H1 (cell line): ENCODE measurements at regions not wholly inside any gene's neighbourhood (a gene's known extent, or its start where the extent isn't known, plus 50 kb on each side); places are given as distances from the start of the nearest gene placed in this dataset.
A peak's percentile ranks its signal among the peaks of the same experiment; 100 is the strongest.
"Not testable (repeated sequence)": the region's sequence is repeated elsewhere in the genome, so short reads cannot be mapped to it uniquely, and the experiment has no call there.

ENCODE experiments used
- CTCF ChIA-PET: fragments of 300-600 bp; sonication (Branson Sonifier 250); formaldehyde crosslinking; loops from one replicate; lab custom pipeline; 2021; ENCODE audit not compliant: partially characterized antibody; lab: Charles Lee
- POLR2A ChIA-PET: fragments of 300-600 bp; sonication (Branson Sonifier 250); formaldehyde crosslinking; loops from one replicate; lab custom pipeline; 2021; ENCODE audit warnings: inconsistent platforms; ENCODE audit not compliant: partially characterized antibody; lab: Charles Lee
- DNase-seq, 2 experiments: peaks; one replicate each; pipeline versions ENCODE4 v3.0.0 to v3.0.0-alpha.2; 2010 to 2022; ENCODE audit warnings: low spot score in 2 of 2, low read depth in 1 of 2, mixed read lengths in 1 of 2
- FAIRE-seq: peaks from 2 replicates; lab custom pipeline; 2011; peaks lifted over from hg19 to GRCh38; lab: Jason Lieb, UNC
- H2AFZ ChIP-seq: 2 replicates; pipeline ENCODE4 v1.8.1; 2012; ENCODE audit warnings: low read length, inconsistent platforms
- H2AK5ac ChIP-seq: 2 replicates; pipeline ENCODE4 v1.6.1; 2013; ENCODE audit warnings: low read depth, low read length
- H2BK120ac ChIP-seq: replicated peaks from 2 replicates; pipeline ENCODE3; 2013; ENCODE audit warnings: low read depth, low read length, inconsistent platforms
- H2BK12ac ChIP-seq: 2 replicates; pipeline ENCODE4 v1.6.1; 2013; ENCODE audit warnings: low read depth, low read length
- H2BK15ac ChIP-seq: 2 replicates; pipeline ENCODE4 v1.6.1; 2013; ENCODE audit warnings: low read length
- H2BK20ac ChIP-seq: 2 replicates; pipeline ENCODE4 v1.6.1; 2013; ENCODE audit warnings: low read length
- H2BK5ac ChIP-seq: 2 replicates; pipeline ENCODE4 v1.6.1; 2013; ENCODE audit warnings: low read depth, low read length
- H3K14ac ChIP-seq: 2 replicates; pipeline ENCODE4 v1.6.1; 2013; ENCODE audit warnings: inconsistent platforms; ENCODE audit not compliant: insufficient read length
- H3K18ac ChIP-seq: 2 replicates; pipeline ENCODE4 v1.6.1; 2013; ENCODE audit warnings: low read length; ENCODE audit errors: extremely low read depth
- H3K23ac ChIP-seq: 2 replicates; pipeline ENCODE4 v1.6.1; 2013; ENCODE audit warnings: inconsistent platforms; ENCODE audit not compliant: insufficient read length
- H3K23me2 ChIP-seq: 2 replicates; pipeline ENCODE4 v1.6.1; 2013; ENCODE audit warnings: low read depth, low read length
- H3K27ac ChIP-seq: 2 replicates; pipeline ENCODE4 v1.6.1; 2011; ENCODE audit warnings: low read depth, low read length, inconsistent platforms
- H3K27me3 ChIP-seq, 4 experiments: replicated peaks in 1 of 4; 1 replicate in 1 of 4; 2 replicates in 3 of 4; pipeline versions ENCODE4 v1.6.1 to v1.8.1; 2011 to 2013; ENCODE audit warnings: low read length in 3 of 4, mild to moderate bottlenecking in 3 of 4, inconsistent platforms in 2 of 4, mixed read lengths in 2 of 4, moderate library complexity in 1 of 4; ENCODE audit not compliant: control insufficient read depth in 3 of 4, insufficient read depth in 3 of 4; ENCODE audit errors: extremely low read depth in 1 of 4
- H3K36me3 ChIP-seq, 4 experiments: 2 replicates each; pipeline versions ENCODE4 v1.6.1 to v1.8.1; 2011 to 2013; ENCODE audit warnings: mild to moderate bottlenecking in 4 of 4, low read length in 3 of 4, moderate library complexity in 2 of 4, control low read depth in 1 of 4, inconsistent platforms in 1 of 4; ENCODE audit not compliant: insufficient read depth in 4 of 4, control insufficient read depth in 2 of 4
- H3K4ac ChIP-seq: replicated peaks from 2 replicates; pipeline ENCODE3; 2013; ENCODE audit warnings: low read length, low read depth, mixed read lengths, inconsistent platforms; ENCODE audit not compliant: insufficient read length
- H3K4me1 ChIP-seq, 4 experiments: replicated peaks in 1 of 4; 1 replicate in 1 of 4; 2 replicates in 3 of 4; pipeline versions ENCODE4 v1.6.1 to v1.8.1; 2011 to 2013; ENCODE audit warnings: low read length in 3 of 4, inconsistent platforms in 2 of 4, mixed read lengths in 1 of 4; ENCODE audit not compliant: insufficient read depth in 4 of 4, control insufficient read depth in 3 of 4
- H3K4me2 ChIP-seq, 2 experiments: 2 replicates each; pipeline versions ENCODE4 v1.6.1 to v1.8.1; 2011 to 2013; ENCODE audit warnings: low read depth in 2 of 2, low read length in 2 of 2, control low read depth in 1 of 2, inconsistent platforms in 1 of 2, mild to moderate bottlenecking in 1 of 2; ENCODE audit not compliant: insufficient read depth in 1 of 2
- H3K4me3 ChIP-seq, 4 experiments: fragments of 200-600, 300-600 bp in 1 of 4; sonication (generic), shearing (Covaris generic), sonication (Bioruptor Twin) in 1 of 4; 2 replicates each; pipeline versions ENCODE4 v1.5.1 to v1.8.1; 2011 to 2016; ENCODE audit warnings: low read length in 4 of 4, low read depth in 3 of 4, control low read depth in 2 of 4, inconsistent platforms in 2 of 4, mild to moderate bottlenecking in 2 of 4, mixed read lengths in 1 of 4, moderate library complexity in 1 of 4; ENCODE audit not compliant: insufficient read depth in 2 of 4; ENCODE audit errors: extremely low read depth in 1 of 4
- H3K56ac ChIP-seq: replicated peaks from 2 replicates; pipeline ENCODE3; 2013; ENCODE audit warnings: low read depth, mild to moderate bottlenecking, mixed read lengths, low read length, inconsistent platforms; ENCODE audit not compliant: insufficient read length
- H3K79me1 ChIP-seq: 2 replicates; pipeline ENCODE4 v1.6.1; 2013; ENCODE audit warnings: low read depth, low read length, control low read depth
- H3K79me2 ChIP-seq, 2 experiments: 2 replicates each; pipeline versions ENCODE4 v1.6.1 to v1.8.1; 2012 to 2013; ENCODE audit warnings: low read length in 2 of 2, mild to moderate bottlenecking in 2 of 2, inconsistent platforms in 1 of 2; ENCODE audit not compliant: insufficient read depth in 2 of 2, control insufficient read depth in 1 of 2
- H3K9ac ChIP-seq, 4 experiments: replicated peaks in 1 of 4; 1 replicate in 1 of 4; 2 replicates in 3 of 4; pipeline versions ENCODE4 v1.6.1 to v1.8.1; 2011 to 2013; ENCODE audit warnings: low read depth in 3 of 4, low read length in 3 of 4, control low read depth in 2 of 4, mild to moderate bottlenecking in 2 of 4, moderate library complexity in 2 of 4, inconsistent platforms in 1 of 4; ENCODE audit errors: extremely low read depth in 1 of 4
- H3K9me3 ChIP-seq, 2 experiments: 2 replicates each; pipeline versions ENCODE4 v1.6.1 to v1.8.1; 2012 to 2013; ENCODE audit warnings: mild to moderate bottlenecking in 2 of 2, moderate library complexity in 2 of 2, control low read depth in 1 of 2, inconsistent platforms in 1 of 2, low read depth in 1 of 2, low read length in 1 of 2, mixed read lengths in 1 of 2; ENCODE audit not compliant: insufficient read depth in 2 of 2
- H4K20me1 ChIP-seq, 2 experiments: replicated peaks in 1 of 2; 2 replicates each; pipeline versions ENCODE3 to v1.8.1; 2011 to 2013; ENCODE audit warnings: inconsistent platforms in 2 of 2, low read length in 2 of 2, mild to moderate bottlenecking in 1 of 2; ENCODE audit not compliant: insufficient read depth in 2 of 2, control insufficient read depth in 1 of 2
- H4K5ac ChIP-seq: 2 replicates; pipeline ENCODE4 v1.6.1; 2013; ENCODE audit warnings: low read length, low read depth, mixed read lengths, inconsistent platforms; ENCODE audit not compliant: insufficient read length
- H4K8ac ChIP-seq: 2 replicates; pipeline ENCODE4 v1.8.0; 2013; ENCODE audit warnings: mild to moderate bottlenecking, moderate library complexity, low read length, inconsistent platforms; ENCODE audit not compliant: insufficient read depth; ENCODE audit errors: extremely low read depth
- H4K91ac ChIP-seq: replicated peaks from 2 replicates; pipeline ENCODE3; 2013; ENCODE audit warnings: low read length, mixed read lengths, inconsistent platforms; ENCODE audit not compliant: insufficient read length
- YY1 ChIP-seq: IDR thresholded peaks from 2 replicates; pipeline ENCODE4 v1.6.1; 2011; ENCODE audit warnings: low read depth, mild to moderate bottlenecking, low read length
- WGBS, 2 experiments: shearing (Covaris generic) in 1 of 2; methylation state at CpG; one replicate each; pipeline versions ENCODE4 v1.1.6 to v1.1.7; 2013 to 2015; ENCODE audit warnings: low lambda C conversion rate in 2 of 2, mixed read lengths in 2 of 2, inconsistent platforms in 1 of 2, low coverage in 1 of 2, missing lambda C conversion rate in 1 of 2; ENCODE audit not compliant: insufficient replicate concordance in 2 of 2, insufficient coverage in 1 of 2, insufficient read length in 1 of 2; ENCODE audit errors: extremely low coverage in 1 of 2, missing lambda C conversion rate in 1 of 2; 5-methylcytosine and 5-hydroxymethylcytosine counted together

- H4K20me1 ChIP-seq, H3K9me3 ChIP-seq, H3K27ac ChIP-seq, POLR2A ChIA-PET, H4K91ac ChIP-seq, H2BK120ac ChIP-seq, DNase-seq, H3K79me1 ChIP-seq, H3K18ac ChIP-seq, H4K8ac ChIP-seq, H3K4me2 ChIP-seq, H3K27me3 ChIP-seq, H3K14ac ChIP-seq, H3K4ac ChIP-seq, H3K4me1 ChIP-seq, H3K79me2 ChIP-seq, H2BK15ac ChIP-seq, H3K23ac ChIP-seq, H3K36me3 ChIP-seq, H4K5ac ChIP-seq, H3K23me2 ChIP-seq, H2BK20ac ChIP-seq, H3K9ac ChIP-seq, FAIRE-seq, H2AK5ac ChIP-seq, H3K56ac ChIP-seq, H3K4me3 ChIP-seq, H2BK12ac ChIP-seq, H2BK5ac ChIP-seq: not testable (repeated sequence)
- WGBS, 2 experiments, result 85% methylated on average over 9 of the region's 9 CpGs; no CpG with 5 or more reads in 1 of the 2 experiments
- CTCF ChIA-PET, result interaction anchor here (1.1 to 1.4 kb wide), 2 partner anchors 323 to 328 kb away, joined by 3 read pairs; no protein-coding TSS in a partner anchor
- peak overlapping the region; percentile 92 for H2AFZ ChIP-seq
- 0 out of 2 replicates have a peak, but pooled peaks have one; percentile 22 for TF ChIP-seq YY1
These were observed 101.8 kb upstream of the GLRA1 start for GRCh38 chr5:152026328-152027024.
